PC-9 (cell line): ENCODE measurements at regions not wholly inside any gene's neighbourhood (a gene's known extent, or its start where the extent isn't known, plus 50 kb on each side); places are given as distances from the start of the nearest gene placed in this dataset.

Experiments used
- BruUV-seq: library from RNA; stranded (reverse); fragments of 400-500 nt; replicated peaks from 2 replicates; lab custom pipeline; 2021; lab: Mats Ljungman, UMichigan
- CTCF ChIA-PET: fragments of 300-600 bp; sonication (Branson Sonifier 250); formaldehyde crosslinking; loops from one replicate; lab custom pipeline; 2022; ENCODE audit warnings: antibody characterized with exemption; lab: Charles Lee
- POLR2A ChIA-PET: fragments of 300-600 bp; sonication (Branson Sonifier 250); formaldehyde crosslinking; loops from one replicate; lab custom pipeline; 2022; ENCODE audit warnings: antibody characterized with exemption; ENCODE audit not compliant: unreplicated experiment; lab: Charles Lee
- DNase-seq, 2 experiments: peaks; one replicate each; pipeline versions ENCODE4 v3.0.0 to v3.0.0-alpha.2; 2015 to 2022; ENCODE audit warnings: mixed read lengths in 1 of 2
- H2AFZ ChIP-seq: fragments of 200-600 bp; sonication (generic); 2 replicates; pipeline ENCODE4 v1.8.1; 2017; ENCODE audit warnings: antibody characterized with exemption
- H3F3A ChIP-seq: fragments of 200-600 bp; sonication (generic); 2 replicates; pipeline ENCODE4 v1.8.1; 2017; ENCODE audit warnings: antibody characterized with exemption, mild to moderate bottlenecking, low read depth; ENCODE audit not compliant: insufficient read depth
- H3K27ac ChIP-seq: fragments of 200-600 bp; sonication (generic); 2 replicates; pipeline ENCODE4 v1.6.1; 2016; ENCODE audit warnings: mixed run types
- H3K27me3 ChIP-seq: fragments of 200-600 bp; sonication (generic); 2 replicates; pipeline ENCODE4 v1.6.1; 2016; ENCODE audit warnings: low read depth, mixed run types; ENCODE audit not compliant: insufficient read depth
- H3K36me3 ChIP-seq: fragments of 200-600 bp; sonication (generic); 2 replicates; pipeline ENCODE4 v1.6.1; 2016; ENCODE audit warnings: low read depth, mixed run types
- H3K4me1 ChIP-seq: fragments of 200-600 bp; sonication (generic); replicated peaks from 2 replicates; pipeline ENCODE4 v1.6.1; 2016; ENCODE audit warnings: mixed run types; ENCODE audit not compliant: insufficient read depth
- H3K4me2 ChIP-seq: fragments of 200-600 bp; sonication (generic); 2 replicates; pipeline ENCODE4 v1.6.1; 2017; ENCODE audit warnings: mixed run types
- H3K4me3 ChIP-seq: fragments of 200-600 bp; sonication (generic); 2 replicates; pipeline ENCODE4 v1.6.1; 2016; ENCODE audit warnings: mixed run types
- H3K79me2 ChIP-seq: fragments of 200-600 bp; sonication (generic); 2 replicates; pipeline ENCODE4 v1.6.1; 2017; ENCODE audit warnings: low read depth, mixed run types
- H3K9me2 ChIP-seq: fragments of 200-600 bp; sonication (generic); 2 replicates; pipeline ENCODE4 v1.8.1; 2017; ENCODE audit warnings: mild to moderate bottlenecking; ENCODE audit not compliant: insufficient read depth
- H3K9me3 ChIP-seq: fragments of 200-600 bp; sonication (generic); 2 replicates; pipeline ENCODE4 v1.8.1; 2016; ENCODE audit warnings: low read depth; ENCODE audit not compliant: insufficient read depth
- H4K20me1 ChIP-seq: fragments of 200-600 bp; sonication (generic); 2 replicates; pipeline ENCODE4 v1.8.1; 2017; ENCODE audit not compliant: insufficient read depth
- CTCF ChIP-seq: fragments of 200-600 bp; sonication (generic); conservative IDR thresholded peaks from 2 replicates; pipeline ENCODE4 v1.6.1; 2017; ENCODE audit warnings: mixed run types, antibody characterized with exemption, mild to moderate bottlenecking, moderate library complexity
- EZH2 ChIP-seq: fragments of 200-600 bp; sonication (generic); IDR thresholded peaks from 2 replicates; pipeline ENCODE4 v1.8.0; 2017; ENCODE audit warnings: antibody characterized with exemption, low read depth
- intact Hi-C: fragments of 100-400 bp; cut with micrococcal nuclease; formaldehyde crosslinking; loops from one replicate; pipeline ENCODE4 v1.10.0; 2022; ENCODE audit not compliant: unreplicated experiment

GRCh38 chr18:14974088-14974487, 226.1 kb downstream of the ANKRD30B start:
- Histone ChIP-seq H3K27ac (peak overlapping the region; percentile 68), H3K9me3 (no peaks in the 10 kb centered on the region), H4K20me1 (no peaks in the 10 kb centered on the region), H3K4me3 (no peak overlapping the region), H3K79me2 (no peaks in the 10 kb centered on the region), H3K4me1 (peaks cover 72% of the 10 kb centered on the region), H3K27me3 (no peaks in the 10 kb centered on the region), H2AFZ (no peak overlapping the region), H3F3A (0 out of 2 replicates have a peak, but pooled peaks cover 5% of the 10 kb centered on the region), H3K9me2 (no peaks in the 10 kb centered on the region), H3K36me3 (no peaks in the 10 kb centered on the region), H3K4me2 (peak overlapping the region; percentile 46; the same call in 1 of the 2 replicates)
- DNase-seq, result no peak
- ChIA-PET POLR2A (no interaction called here), CTCF (no interaction called here)
- TF ChIP-seq EZH2, result no peak
- TF ChIP-seq CTCF, result no peak
- intact Hi-C loops, result loop anchor here (10.0 kb wide), 1 partner anchor 49 kb away; no protein-coding TSS in a partner anchor
- BruUV-seq, result no TSS peak

GRCh38 chr18:14974576-14974975, 226.6 kb downstream of the ANKRD30B start:
- Histone ChIP-seq H3K4me2 (peak overlapping the region; percentile 46; the same call in 1 of the 2 replicates), H3F3A (0 out of 2 replicates have a peak, but pooled peaks cover 5% of the 10 kb centered on the region), H3K27ac (peak overlapping the region; percentile 68), H3K4me3 (no peak overlapping the region), H2AFZ (no peak overlapping the region), H3K79me2 (no peaks in the 10 kb centered on the region), H3K27me3 (no peaks in the 10 kb centered on the region), H3K36me3 (no peaks in the 10 kb centered on the region), H4K20me1 (no peaks in the 10 kb centered on the region), H3K4me1 (peaks cover 72% of the 10 kb centered on the region), H3K9me2 (no peaks in the 10 kb centered on the region), H3K9me3 (no peaks in the 10 kb centered on the region)
- BruUV-seq, result no TSS peak
- ChIA-PET POLR2A (no interaction called here), CTCF (no interaction called here)
- peak; percentile 50 to 82 for DNase-seq
- intact Hi-C loops, result loop anchor here (10.0 kb wide), 1 partner anchor 50 kb away; no protein-coding TSS in a partner anchor
- TF ChIP-seq CTCF, result no peak
- no peak for TF ChIP-seq EZH2

GRCh38 chr18:14975431-14975830, 227.5 kb downstream of the ANKRD30B start:
- Histone ChIP-seq H3K36me3 (no peaks in the 10 kb centered on the region), H4K20me1 (no peaks in the 10 kb centered on the region), H3K4me1 (peaks cover 65% of the 10 kb centered on the region), H3K9me2 (no peaks in the 10 kb centered on the region), H3K4me2 (peak overlapping the region; percentile 46), H3F3A (0 out of 2 replicates have a peak, but pooled peaks cover 5% of the 10 kb centered on the region), H3K27ac (peak overlapping the region; percentile 68), H3K27me3 (no peaks in the 10 kb centered on the region), H2AFZ (no peak overlapping the region), H3K79me2 (no peaks in the 10 kb centered on the region), H3K9me3 (no peaks in the 10 kb centered on the region), H3K4me3 (no peak overlapping the region)
- CTCF ChIA-PET, result no interaction called here
- no TSS peak for BruUV-seq
- POLR2A ChIA-PET, result no interaction called here
- TF ChIP-seq CTCF (no peak), EZH2 (no peak)
- no peak for DNase-seq
- intact Hi-C loops, result loop anchor here (10.0 kb wide), 1 partner anchor 51 kb away; no protein-coding TSS in a partner anchor
